ENCODE measurements at regions not wholly inside any gene's neighbourhood (a gene's known extent, or its start where the extent isn't known, plus 50 kb on each side); places are given as distances from the start of the nearest gene placed in this dataset.

GRCh38 chr6:155974359-155974758 is 518.7 kb upstream of the NOX3 start:
- TF ChIP-seq EZH2phosphoT487 (IDR thresholded peaks at IDR 0.05) (no peak), CTCF (IDR thresholded peaks at IDR 0.05) (no peak)

Data from neural progenitor cell (in vitro differentiated cells).